Thoracic aorta (tissue), 2 donors: ENCODE measurements at regions not wholly inside any gene's neighbourhood (a gene's known extent, or its start where the extent isn't known, plus 50 kb on each side); places are given as distances from the start of the nearest gene placed in this dataset.

Experiments used
- ATAC-seq: fragments of 150-250 bp; one replicate; pipeline ENCODE4 v1.8.0; 2017; ENCODE audit warnings: low read depth; ENCODE audit not compliant: insufficient number of reproducible peaks, low FRiP score
- DNase-seq: peaks from one replicate; pipeline ENCODE4 v3.0.0-alpha.2; 2020; ENCODE audit warnings: low spot score
- H3K27ac ChIP-seq, 2 donors: fragments of 200-600 bp; sonication (generic); 1 replicate in 1 of 2; 2 replicates in 1 of 2; pipeline ENCODE4 v1.5.1; 2016; ENCODE audit warnings: mild to moderate bottlenecking in 2 of 2, moderate library complexity in 2 of 2
- H3K27me3 ChIP-seq: fragments of 200-600 bp; sonication (generic); replicated peaks from 2 replicates; pipeline ENCODE4 v1.6.0; 2016; ENCODE audit warnings: mild to moderate bottlenecking; ENCODE audit not compliant: insufficient read depth
- H3K36me3 ChIP-seq: fragments of 200-600 bp; sonication (generic); one replicate; pipeline ENCODE4 v1.5.1; 2016
- H3K4me1 ChIP-seq, 2 donors: fragments of 200-600 bp; sonication (generic); 1 replicate in 1 of 2; 2 replicates in 1 of 2; pipeline versions ENCODE4 v1.5.1 to v1.6.0; 2016; ENCODE audit warnings: low read depth in 2 of 2, mild to moderate bottlenecking in 1 of 2; ENCODE audit not compliant: control insufficient read depth in 1 of 2
- H3K4me3 ChIP-seq: fragments of 200-600 bp; sonication (generic); 2 replicates; pipeline ENCODE4 v1.5.1; 2016; ENCODE audit warnings: mild to moderate bottlenecking
- H3K9me3 ChIP-seq: fragments of 200-600 bp; sonication (generic); 2 replicates; pipeline ENCODE4 v1.5.1; 2016
- TF ChIP-seq, protein P1 (sequence below): fragments of 200-600 bp; sonication (generic); IDR thresholded peaks from one replicate; pipeline ENCODE4 v1.5.1; 2019; ENCODE audit warnings: antibody characterized with exemption

GRCh38 chr3:18159681-18160080 is 265.5 kb downstream of the SATB1 start:
- Histone ChIP-seq H3K4me3 (no peak overlapping the region), H3K27me3 (no peaks in the 10 kb centered on the region), H3K36me3 (no peaks in the 10 kb centered on the region), H3K27ac (no peak overlapping the region), H3K4me1 (peaks cover 0 to 2% of the 10 kb centered on the region in 2 donors), H3K9me3 (no peaks in the 10 kb centered on the region)
- no peak for DNase-seq
- TF ChIP-seq, protein P1, sequence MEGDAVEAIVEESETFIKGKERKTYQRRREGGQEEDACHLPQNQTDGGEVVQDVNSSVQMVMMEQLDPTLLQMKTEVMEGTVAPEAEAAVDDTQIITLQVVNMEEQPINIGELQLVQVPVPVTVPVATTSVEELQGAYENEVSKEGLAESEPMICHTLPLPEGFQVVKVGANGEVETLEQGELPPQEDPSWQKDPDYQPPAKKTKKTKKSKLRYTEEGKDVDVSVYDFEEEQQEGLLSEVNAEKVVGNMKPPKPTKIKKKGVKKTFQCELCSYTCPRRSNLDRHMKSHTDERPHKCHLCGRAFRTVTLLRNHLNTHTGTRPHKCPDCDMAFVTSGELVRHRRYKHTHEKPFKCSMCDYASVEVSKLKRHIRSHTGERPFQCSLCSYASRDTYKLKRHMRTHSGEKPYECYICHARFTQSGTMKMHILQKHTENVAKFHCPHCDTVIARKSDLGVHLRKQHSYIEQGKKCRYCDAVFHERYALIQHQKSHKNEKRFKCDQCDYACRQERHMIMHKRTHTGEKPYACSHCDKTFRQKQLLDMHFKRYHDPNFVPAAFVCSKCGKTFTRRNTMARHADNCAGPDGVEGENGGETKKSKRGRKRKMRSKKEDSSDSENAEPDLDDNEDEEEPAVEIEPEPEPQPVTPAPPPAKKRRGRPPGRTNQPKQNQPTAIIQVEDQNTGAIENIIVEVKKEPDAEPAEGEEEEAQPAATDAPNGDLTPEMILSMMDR, result no peak
- no peak for ATAC-seq

GRCh38 chr3:18153571-18154173 is 271.5 kb downstream of the SATB1 start:
- Histone ChIP-seq H3K9me3 (no peaks in the 10 kb centered on the region), H3K36me3 (no peaks in the 10 kb centered on the region), H3K4me3 (no peak overlapping the region), H3K27me3 (no peaks in the 10 kb centered on the region), H3K27ac (no peak overlapping the region), H3K4me1 (no peaks in the 10 kb centered on the region)
- no peak for ATAC-seq
- DNase-seq, result no peak
- TF ChIP-seq, protein P1, result no peak

DNA sequence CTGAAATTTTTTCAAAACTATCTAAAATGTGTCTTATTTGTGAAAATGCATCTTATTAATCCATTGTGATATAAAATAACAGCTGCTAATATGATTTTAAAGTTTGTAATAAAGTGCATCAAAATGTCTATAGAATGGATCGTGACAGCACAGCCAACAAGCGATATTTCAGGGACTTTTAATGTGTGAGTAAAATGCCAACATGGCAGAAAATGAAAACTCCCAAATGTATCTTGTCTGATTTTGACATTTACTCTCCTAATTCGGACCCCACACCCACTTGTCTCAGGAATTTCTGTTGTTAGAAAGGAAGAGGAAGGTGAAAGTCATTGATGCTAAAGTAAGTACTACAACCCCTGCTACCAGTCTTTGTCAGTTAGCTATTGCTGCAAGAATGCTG is 273.9 kb downstream of the SATB1 start:
- DNase-seq, result no peak
- Histone ChIP-seq H3K9me3 (no peaks in the 10 kb centered on the region), H3K4me3 (no peak overlapping the region), H3K27ac (no peak overlapping the region), H3K36me3 (no peaks in the 10 kb centered on the region), H3K27me3 (no peaks in the 10 kb centered on the region), H3K4me1 (no peaks in the 10 kb centered on the region)
- TF ChIP-seq, protein P1, result no peak
- ATAC-seq, result no peak

DNA sequence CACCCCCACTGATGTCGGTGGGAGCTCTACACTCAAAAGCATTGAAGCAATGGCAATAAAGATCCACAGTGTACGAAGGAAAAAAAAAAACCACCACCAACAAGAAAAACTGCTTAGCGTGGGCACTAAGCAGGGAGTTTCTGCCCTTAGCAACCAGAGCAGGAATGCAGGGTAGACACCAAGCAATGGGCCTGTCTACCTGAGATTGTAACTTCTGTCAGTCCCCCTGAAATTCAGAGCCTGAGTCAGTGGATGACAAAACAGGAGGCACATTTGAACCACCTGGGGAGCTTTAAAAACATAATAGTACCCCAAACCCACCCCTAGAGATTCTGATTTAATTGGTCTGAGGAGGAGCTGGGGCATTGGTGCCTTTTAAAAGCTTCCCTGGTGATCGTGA is 275.2 kb downstream of the SATB1 start:
- Histone ChIP-seq H3K27ac (no peak overlapping the region), H3K9me3 (no peaks in the 10 kb centered on the region), H3K4me1 (no peaks in the 10 kb centered on the region), H3K36me3 (no peaks in the 10 kb centered on the region), H3K27me3 (no peaks in the 10 kb centered on the region), H3K4me3 (no peak overlapping the region)
- DNase-seq (no peak), ATAC-seq (no peak)
- TF ChIP-seq, protein P1, result no peak

- no peaks in the 10 kb centered on the region for H3K27me3 ChIP-seq
- H3K4me1 ChIP-seq, result no peaks in the 10 kb centered on the region
- TF ChIP-seq, protein P1, result no peak
- DNase-seq, result no peak
- H3K27ac ChIP-seq, result no peak overlapping the region
- no peak overlapping the region for H3K4me3 ChIP-seq
- no peak for ATAC-seq
- no peaks in the 10 kb centered on the region for H3K36me3 ChIP-seq
- H3K9me3 ChIP-seq, result no peaks in the 10 kb centered on the region
These were observed 275.8 kb downstream of the SATB1 start for GRCh38 chr3:18149386-18149785.
